Tibial nerve (tissue), 3 donors: ENCODE measurements at regions not wholly inside any gene's neighbourhood (a gene's known extent, or its start where the extent isn't known, plus 50 kb on each side); places are given as distances from the start of the nearest gene placed in this dataset.

ENCODE experiments used
- POLR2A ChIP-seq, 2 donors: fragments of 450-650 bp; IDR thresholded peaks; one replicate each; pipeline ENCODE4 v1.6.1; 2017; ENCODE audit warnings: antibody characterized with exemption in 2 of 2, mild to moderate bottlenecking in 2 of 2, moderate library complexity in 2 of 2
- TF ChIP-seq, protein P1 (sequence below), 5 experiments: fragments of 200-600 bp in 3 of 5; fragments of 450-650 bp in 2 of 5; sonication (generic) in 3 of 5; IDR thresholded peaks; one replicate each; pipeline ENCODE4 v1.5.1; 2016 to 2019; ENCODE audit warnings: antibody characterized with exemption in 5 of 5, mild to moderate bottlenecking in 3 of 5, moderate library complexity in 2 of 5

DNA sequence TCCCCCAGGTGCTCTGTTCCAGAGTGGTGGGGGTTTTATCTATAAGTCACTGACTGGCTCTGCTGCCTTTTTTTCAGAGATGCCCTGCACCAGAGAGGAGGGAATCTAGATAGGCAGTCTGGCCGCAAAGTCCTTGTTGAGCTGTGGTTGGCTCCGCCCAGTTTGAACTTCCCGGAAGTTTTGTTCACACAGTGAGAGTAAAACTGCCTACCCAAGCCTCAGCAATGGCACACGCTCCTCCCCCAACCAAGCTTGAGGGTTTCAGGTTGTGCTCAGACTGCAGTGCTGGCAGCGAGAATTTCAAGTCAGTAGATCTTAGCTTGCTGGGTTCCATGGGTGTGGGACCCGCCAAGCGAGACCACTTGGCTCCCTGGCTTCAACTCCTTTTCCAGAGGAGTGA, 1428.6 kb downstream of the MAT2B start:
- TF ChIP-seq, protein P1, sequence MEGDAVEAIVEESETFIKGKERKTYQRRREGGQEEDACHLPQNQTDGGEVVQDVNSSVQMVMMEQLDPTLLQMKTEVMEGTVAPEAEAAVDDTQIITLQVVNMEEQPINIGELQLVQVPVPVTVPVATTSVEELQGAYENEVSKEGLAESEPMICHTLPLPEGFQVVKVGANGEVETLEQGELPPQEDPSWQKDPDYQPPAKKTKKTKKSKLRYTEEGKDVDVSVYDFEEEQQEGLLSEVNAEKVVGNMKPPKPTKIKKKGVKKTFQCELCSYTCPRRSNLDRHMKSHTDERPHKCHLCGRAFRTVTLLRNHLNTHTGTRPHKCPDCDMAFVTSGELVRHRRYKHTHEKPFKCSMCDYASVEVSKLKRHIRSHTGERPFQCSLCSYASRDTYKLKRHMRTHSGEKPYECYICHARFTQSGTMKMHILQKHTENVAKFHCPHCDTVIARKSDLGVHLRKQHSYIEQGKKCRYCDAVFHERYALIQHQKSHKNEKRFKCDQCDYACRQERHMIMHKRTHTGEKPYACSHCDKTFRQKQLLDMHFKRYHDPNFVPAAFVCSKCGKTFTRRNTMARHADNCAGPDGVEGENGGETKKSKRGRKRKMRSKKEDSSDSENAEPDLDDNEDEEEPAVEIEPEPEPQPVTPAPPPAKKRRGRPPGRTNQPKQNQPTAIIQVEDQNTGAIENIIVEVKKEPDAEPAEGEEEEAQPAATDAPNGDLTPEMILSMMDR (IDR thresholded peaks at IDR 0.05), result no peak
- no peak for TF ChIP-seq POLR2A (IDR thresholded peaks at IDR 0.05)
